ENCODE measurements at regions not wholly inside any gene's neighbourhood (a gene's known extent, or its start where the extent isn't known, plus 50 kb on each side); places are given as distances from the start of the nearest gene placed in this dataset.

DNA sequence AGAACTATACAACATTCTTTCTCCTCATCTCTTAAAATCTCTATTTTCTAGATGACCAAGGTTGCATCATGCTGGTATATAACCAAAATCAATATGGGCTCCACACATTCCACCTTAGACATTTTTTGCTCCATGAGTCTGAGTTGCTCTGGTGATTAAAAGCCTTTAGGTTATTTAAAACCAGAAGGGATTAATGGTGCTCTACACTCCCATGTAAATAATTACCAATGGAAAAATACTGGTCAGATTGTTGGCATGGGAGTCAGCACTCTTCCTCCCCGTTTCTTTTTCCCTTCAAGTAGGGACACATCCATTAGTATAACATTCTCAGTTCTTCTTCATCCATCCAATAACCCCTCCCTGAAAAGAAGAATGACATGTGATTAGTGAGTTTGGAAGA is 747.7 kb downstream of the PCDH17 start:
- TF ChIP-seq, protein P1, sequence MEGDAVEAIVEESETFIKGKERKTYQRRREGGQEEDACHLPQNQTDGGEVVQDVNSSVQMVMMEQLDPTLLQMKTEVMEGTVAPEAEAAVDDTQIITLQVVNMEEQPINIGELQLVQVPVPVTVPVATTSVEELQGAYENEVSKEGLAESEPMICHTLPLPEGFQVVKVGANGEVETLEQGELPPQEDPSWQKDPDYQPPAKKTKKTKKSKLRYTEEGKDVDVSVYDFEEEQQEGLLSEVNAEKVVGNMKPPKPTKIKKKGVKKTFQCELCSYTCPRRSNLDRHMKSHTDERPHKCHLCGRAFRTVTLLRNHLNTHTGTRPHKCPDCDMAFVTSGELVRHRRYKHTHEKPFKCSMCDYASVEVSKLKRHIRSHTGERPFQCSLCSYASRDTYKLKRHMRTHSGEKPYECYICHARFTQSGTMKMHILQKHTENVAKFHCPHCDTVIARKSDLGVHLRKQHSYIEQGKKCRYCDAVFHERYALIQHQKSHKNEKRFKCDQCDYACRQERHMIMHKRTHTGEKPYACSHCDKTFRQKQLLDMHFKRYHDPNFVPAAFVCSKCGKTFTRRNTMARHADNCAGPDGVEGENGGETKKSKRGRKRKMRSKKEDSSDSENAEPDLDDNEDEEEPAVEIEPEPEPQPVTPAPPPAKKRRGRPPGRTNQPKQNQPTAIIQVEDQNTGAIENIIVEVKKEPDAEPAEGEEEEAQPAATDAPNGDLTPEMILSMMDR (IDR thresholded peaks at IDR 0.05): no peak
- TF ChIP-seq POLR2A (IDR thresholded peaks at IDR 0.05; ENCODE audit: low read depth) (no peak), POLR2AphosphoS5 (IDR thresholded peaks at IDR 0.05) (no peak)
